Uterus (tissue), 2 donors: ENCODE measurements at regions not wholly inside any gene's neighbourhood (a gene's known extent, or its start where the extent isn't known, plus 50 kb on each side); places are given as distances from the start of the nearest gene placed in this dataset.

Source experiments
- CTCF ChIP-seq, 4 experiments: fragments of 200-600 bp in 2 of 4; fragments of 450-650 bp in 2 of 4; sonication (generic) in 2 of 4; IDR thresholded peaks; one replicate each; pipeline ENCODE4 v1.5.1; 2016 to 2019; ENCODE audit warnings: antibody characterized with exemption in 4 of 4, mild to moderate bottlenecking in 2 of 4, moderate library complexity in 1 of 4
- POLR2A ChIP-seq, 2 donors: fragments of 450-650 bp; IDR thresholded peaks; one replicate each; pipeline ENCODE4 v1.6.1; 2016; ENCODE audit warnings: antibody characterized with exemption in 2 of 2, mild to moderate bottlenecking in 1 of 2, moderate library complexity in 1 of 2

DNA sequence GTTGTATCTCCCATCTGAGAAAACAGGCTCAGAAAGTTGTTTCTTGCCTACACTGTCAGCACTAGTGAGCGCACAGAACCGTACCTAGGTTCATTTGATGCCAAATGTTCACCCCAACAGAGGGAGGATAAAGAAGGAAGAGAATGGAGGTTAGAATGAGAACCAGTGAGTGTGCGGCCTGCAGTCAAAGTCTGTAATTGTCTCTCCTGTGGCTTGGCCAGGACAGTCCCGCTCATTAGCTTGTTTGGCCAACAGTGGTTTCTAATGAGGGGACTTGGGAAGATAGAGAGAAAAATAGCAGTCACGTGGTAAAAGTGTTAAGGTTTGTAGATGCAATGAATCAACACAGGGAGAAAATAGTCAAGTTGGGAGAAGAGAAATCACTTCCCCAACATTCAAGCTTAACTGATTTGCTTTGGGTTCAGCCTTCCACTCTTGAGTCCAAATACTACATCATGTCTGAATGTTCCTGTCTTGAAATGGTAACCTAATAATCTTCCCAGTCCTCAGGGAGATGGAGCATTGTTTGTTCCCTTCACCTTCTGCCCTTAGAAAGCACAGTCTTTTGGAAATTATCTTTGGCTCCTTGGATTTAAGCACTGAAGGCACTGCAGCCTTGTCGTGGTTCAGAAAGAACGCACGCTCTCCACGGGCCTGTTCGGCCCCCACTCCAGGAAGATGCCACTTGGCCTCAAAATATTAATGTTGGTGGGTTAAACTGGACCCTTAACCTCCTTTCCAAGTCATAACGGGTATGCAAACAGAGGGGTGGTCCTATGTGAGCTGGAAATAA lies 360.4 kb upstream of the ZNF32 start:
- TF ChIP-seq CTCF (IDR thresholded peaks at IDR 0.05): no peak
- TF ChIP-seq POLR2A (IDR thresholded peaks at IDR 0.05): no peak
